Osteocyte (in vitro differentiated cells): ENCODE measurements at regions not wholly inside any gene's neighbourhood (a gene's known extent, or its start where the extent isn't known, plus 50 kb on each side); places are given as distances from the start of the nearest gene placed in this dataset.

Experiments used
- DNase-seq: peaks from one replicate; pipeline ENCODE4 v3.0.0; 2021; ENCODE audit warnings: mixed read lengths; ENCODE audit not compliant: unreplicated experiment; ENCODE audit errors: extremely low spot score
- H3K27ac Mint-ChIP-seq: one replicate; pipeline ENCODE4 v1.8.0; 2021; ENCODE audit warnings: mild to moderate bottlenecking, mixed read lengths; ENCODE audit not compliant: unreplicated experiment
- H3K27me3 Mint-ChIP-seq: one replicate; pipeline ENCODE4 v1.8.0; 2021; ENCODE audit warnings: mixed read lengths; ENCODE audit not compliant: unreplicated experiment
- H3K36me3 Mint-ChIP-seq: one replicate; pipeline ENCODE4 v1.8.0; 2021; ENCODE audit warnings: mixed read lengths; ENCODE audit not compliant: unreplicated experiment
- H3K4me1 Mint-ChIP-seq: one replicate; pipeline ENCODE4 v1.8.0; 2021; ENCODE audit warnings: mixed read lengths; ENCODE audit not compliant: unreplicated experiment
- H3K4me3 Mint-ChIP-seq: one replicate; pipeline ENCODE4 v1.8.0; 2021; ENCODE audit warnings: mild to moderate bottlenecking, moderate library complexity, mixed read lengths; ENCODE audit not compliant: unreplicated experiment
- H3K9me3 Mint-ChIP-seq: one replicate; pipeline ENCODE4 v1.8.0; 2021; ENCODE audit warnings: mixed read lengths; ENCODE audit not compliant: unreplicated experiment
- CTCF ChIP-seq: fragments of 200-600 bp; sonication (generic); IDR thresholded peaks from 2 replicates; pipeline ENCODE4 v1.5.0; 2021; ENCODE audit warnings: antibody characterized with exemption, mild to moderate bottlenecking, moderate library complexity

GRCh38 chr14:35992816-35993683 is 166.9 kb downstream of the BRMS1L start:
- no peaks in the 10 kb centered on the region for H3K36me3 Mint-ChIP-seq
- no peak overlapping the region for H3K4me3 Mint-ChIP-seq
- TF ChIP-seq CTCF: no peak
- peaks cover 9% of the 10 kb centered on the region for H3K27me3 Mint-ChIP-seq
- no peak overlapping the region for H3K27ac Mint-ChIP-seq
- H3K9me3 Mint-ChIP-seq: no peaks in the 10 kb centered on the region
- no peak for DNase-seq
- H3K4me1 Mint-ChIP-seq: no peaks in the 10 kb centered on the region

GRCh38 chr14:35991356-35991755 is 165.2 kb downstream of the BRMS1L start:
- DNase-seq: no peak
- Mint-ChIP-seq H3K4me1 (no peaks in the 10 kb centered on the region), H3K27me3 (peaks cover 2% of the 10 kb centered on the region), H3K4me3 (no peak overlapping the region), H3K9me3 (no peaks in the 10 kb centered on the region), H3K36me3 (no peaks in the 10 kb centered on the region), H3K27ac (no peak overlapping the region)
- TF ChIP-seq CTCF: no peak

GRCh38 chr14:35989736-35990135 is 163.6 kb downstream of the BRMS1L start:
- H3K27ac Mint-ChIP-seq: no peak overlapping the region

GRCh38 chr14:35988972-35989690 is 163.0 kb downstream of the BRMS1L start:
- H3K27me3 Mint-ChIP-seq: peaks cover 5% of the 10 kb centered on the region
- no peak for DNase-seq

More at GRCh38 chr14:35989736-35990135, 163.6 kb downstream of the BRMS1L start:
- H3K27me3 Mint-ChIP-seq: peaks cover 5% of the 10 kb centered on the region
- no peak for TF ChIP-seq CTCF
- DNase-seq: no peak
- no peaks in the 10 kb centered on the region for H3K36me3 Mint-ChIP-seq
- no peaks in the 10 kb centered on the region for H3K4me1 Mint-ChIP-seq
- no peaks in the 10 kb centered on the region for H3K9me3 Mint-ChIP-seq
- H3K4me3 Mint-ChIP-seq: no peak overlapping the region

More at GRCh38 chr14:35988972-35989690, 163.0 kb downstream of the BRMS1L start:
- no peaks in the 10 kb centered on the region for H3K36me3 Mint-ChIP-seq
- H3K27ac Mint-ChIP-seq: no peak overlapping the region
- TF ChIP-seq CTCF: no peak
- no peak overlapping the region for H3K4me3 Mint-ChIP-seq
- H3K9me3 Mint-ChIP-seq: no peaks in the 10 kb centered on the region
- no peaks in the 10 kb centered on the region for H3K4me1 Mint-ChIP-seq
